ENCODE measurements at regions not wholly inside any gene's neighbourhood (a gene's known extent, or its start where the extent isn't known, plus 50 kb on each side); places are given as distances from the start of the nearest gene placed in this dataset.

DNA sequence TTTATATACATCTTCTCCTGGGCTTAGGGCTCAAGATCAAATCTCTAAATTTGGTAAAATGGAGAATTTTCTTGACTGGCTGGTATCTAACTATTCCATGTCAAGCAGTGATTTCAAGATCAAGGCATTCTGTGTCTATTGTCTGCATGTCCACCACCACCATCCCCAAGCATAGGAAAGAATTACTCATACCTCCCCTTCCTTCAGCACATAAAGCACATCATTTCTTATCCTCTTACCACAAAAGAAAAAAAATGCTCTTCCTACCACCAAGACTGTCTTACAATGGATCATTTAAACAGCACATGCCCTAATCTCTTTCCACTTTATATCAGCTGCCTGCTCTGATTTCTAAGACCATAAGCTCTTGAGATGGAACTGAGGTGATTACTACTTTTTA is 470.5 kb upstream of the THBS1 start:
- TF ChIP-seq EZH2 (IDR thresholded peaks at IDR 0.05; ENCODE audit: borderline replicate concordance, low read depth, low read length, poor library complexity, severe bottlenecking), result no peak
- TF ChIP-seq, protein P1, sequence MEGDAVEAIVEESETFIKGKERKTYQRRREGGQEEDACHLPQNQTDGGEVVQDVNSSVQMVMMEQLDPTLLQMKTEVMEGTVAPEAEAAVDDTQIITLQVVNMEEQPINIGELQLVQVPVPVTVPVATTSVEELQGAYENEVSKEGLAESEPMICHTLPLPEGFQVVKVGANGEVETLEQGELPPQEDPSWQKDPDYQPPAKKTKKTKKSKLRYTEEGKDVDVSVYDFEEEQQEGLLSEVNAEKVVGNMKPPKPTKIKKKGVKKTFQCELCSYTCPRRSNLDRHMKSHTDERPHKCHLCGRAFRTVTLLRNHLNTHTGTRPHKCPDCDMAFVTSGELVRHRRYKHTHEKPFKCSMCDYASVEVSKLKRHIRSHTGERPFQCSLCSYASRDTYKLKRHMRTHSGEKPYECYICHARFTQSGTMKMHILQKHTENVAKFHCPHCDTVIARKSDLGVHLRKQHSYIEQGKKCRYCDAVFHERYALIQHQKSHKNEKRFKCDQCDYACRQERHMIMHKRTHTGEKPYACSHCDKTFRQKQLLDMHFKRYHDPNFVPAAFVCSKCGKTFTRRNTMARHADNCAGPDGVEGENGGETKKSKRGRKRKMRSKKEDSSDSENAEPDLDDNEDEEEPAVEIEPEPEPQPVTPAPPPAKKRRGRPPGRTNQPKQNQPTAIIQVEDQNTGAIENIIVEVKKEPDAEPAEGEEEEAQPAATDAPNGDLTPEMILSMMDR (conservative IDR thresholded peaks at IDR 0.05; ENCODE audit: low read depth, low read length), result no peak
